ENCODE measurements at regions not wholly inside any gene's neighbourhood (a gene's known extent, or its start where the extent isn't known, plus 50 kb on each side); places are given as distances from the start of the nearest gene placed in this dataset.

- no peak overlapping the region for H3K18ac ChIP-seq (ENCODE audit: low read depth, low read length)
- H2AFZ ChIP-seq (replicated peaks; ENCODE audit: low read length, poor library complexity) = no peak overlapping the region
- H4K8ac ChIP-seq (ENCODE audit: low read depth in 2 of 2, low read length in 2 of 2) = no peak overlapping the region
- dilution Hi-C loops (cut with HindIII; ENCODE audit: low sequenced_read_pairs, unreplicated experiment) = no loop called here
- DNase-seq (no peak), ATAC-seq (ENCODE audit: low read depth) (no peak)
- in situ Hi-C loops (cut with MboI; ENCODE audit: low sequenced_read_pairs) = no loop called here
- H3K9me3 ChIP-seq (ENCODE audit: control insufficient read depth, insufficient read depth, low read length) = peaks cover 11% of the 10 kb centered on the region
- no peak overlapping the region for H2AK9ac ChIP-seq (replicated peaks; ENCODE audit: low read depth, low read length, poor library complexity)
- no peak overlapping the region for H2AK5ac ChIP-seq (ENCODE audit: low read depth, low read length)
- no peaks in the 10 kb centered on the region for H3K36me3 ChIP-seq (ENCODE audit: control insufficient read depth, insufficient read depth, low read length)
- H3K27me3 ChIP-seq (ENCODE audit: control insufficient read depth, insufficient read depth, low read length) = no peaks in the 10 kb centered on the region
- no peaks in the 10 kb centered on the region for H3K79me1 ChIP-seq (ENCODE audit: low read depth in 1 of 2, low read length in 2 of 2)
- no peak overlapping the region for H4K5ac ChIP-seq (ENCODE audit: low read depth, low read length)
- intact Hi-C loops (cut with micrococcal nuclease) = no loop called here
- no peak overlapping the region for H3K27ac ChIP-seq (ENCODE audit: insufficient read depth, low read length)
- H3K4ac ChIP-seq (ENCODE audit: low read depth, low read length) = no peak overlapping the region
- H3K14ac ChIP-seq (replicated peaks; ENCODE audit: low read depth, low read length) = no peak overlapping the region
- ChIA-PET POLR2A (ENCODE audit: unreplicated experiment) (no interaction called here), CTCF (no interaction called here)
- H4K20me1 ChIP-seq (ENCODE audit: insufficient read depth, low read length) = no peaks in the 10 kb centered on the region
- H3K56ac ChIP-seq (ENCODE audit: extremely low read depth, insufficient read depth, low read length) = no peak overlapping the region
- H4K91ac ChIP-seq (ENCODE audit: insufficient read depth, low read depth, low read length) = no peak overlapping the region
- no peaks in the 10 kb centered on the region for H3K9me1 ChIP-seq (ENCODE audit: insufficient read depth, low read length)
- H2BK15ac ChIP-seq (ENCODE audit: low read depth, low read length) = no peak overlapping the region
- TF ChIP-seq BHLHE40 (IDR thresholded peaks at IDR 0.05; ENCODE audit: low read depth, low read length) (no peak), MAFK (IDR thresholded peaks at IDR 0.05; ENCODE audit: low read depth, low read length) (no peak), MXI1 (IDR thresholded peaks at IDR 0.05; ENCODE audit: borderline replicate concordance, low read depth, low read length) (no peak), RFX5 (IDR thresholded peaks at IDR 0.05; ENCODE audit: low read depth, low read length) (no peak), SMC3 (IDR thresholded peaks at IDR 0.05; ENCODE audit: low read depth, low read length) (no peak), POLR2A (IDR thresholded peaks at IDR 0.05; ENCODE audit: low read depth, low read length) (no peak), FOS (IDR thresholded peaks at IDR 0.05; ENCODE audit: low read depth, low read length) (no peak), CEBPB (IDR thresholded peaks at IDR 0.05; ENCODE audit: low read depth, low read length) (no peak), ELK1 (IDR thresholded peaks at IDR 0.05; ENCODE audit: borderline replicate concordance, low read depth, low read length) (no peak), MAZ (IDR thresholded peaks at IDR 0.05; ENCODE audit: borderline replicate concordance, low read depth, low read length) (no peak), NFE2L2 (IDR thresholded peaks at IDR 0.05; ENCODE audit: low read depth, low read length) (no peak), USF2 (IDR thresholded peaks at IDR 0.05; ENCODE audit: low read depth, low read length) (no peak)
- TF ChIP-seq, protein P1, sequence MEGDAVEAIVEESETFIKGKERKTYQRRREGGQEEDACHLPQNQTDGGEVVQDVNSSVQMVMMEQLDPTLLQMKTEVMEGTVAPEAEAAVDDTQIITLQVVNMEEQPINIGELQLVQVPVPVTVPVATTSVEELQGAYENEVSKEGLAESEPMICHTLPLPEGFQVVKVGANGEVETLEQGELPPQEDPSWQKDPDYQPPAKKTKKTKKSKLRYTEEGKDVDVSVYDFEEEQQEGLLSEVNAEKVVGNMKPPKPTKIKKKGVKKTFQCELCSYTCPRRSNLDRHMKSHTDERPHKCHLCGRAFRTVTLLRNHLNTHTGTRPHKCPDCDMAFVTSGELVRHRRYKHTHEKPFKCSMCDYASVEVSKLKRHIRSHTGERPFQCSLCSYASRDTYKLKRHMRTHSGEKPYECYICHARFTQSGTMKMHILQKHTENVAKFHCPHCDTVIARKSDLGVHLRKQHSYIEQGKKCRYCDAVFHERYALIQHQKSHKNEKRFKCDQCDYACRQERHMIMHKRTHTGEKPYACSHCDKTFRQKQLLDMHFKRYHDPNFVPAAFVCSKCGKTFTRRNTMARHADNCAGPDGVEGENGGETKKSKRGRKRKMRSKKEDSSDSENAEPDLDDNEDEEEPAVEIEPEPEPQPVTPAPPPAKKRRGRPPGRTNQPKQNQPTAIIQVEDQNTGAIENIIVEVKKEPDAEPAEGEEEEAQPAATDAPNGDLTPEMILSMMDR (conservative IDR thresholded peaks at IDR 0.05; ENCODE audit: low read depth, low read length) = no peak
- H2BK5ac ChIP-seq (ENCODE audit: low read depth, low read length, poor library complexity, severe bottlenecking) = no peak overlapping the region
- H3K4me1 ChIP-seq (ENCODE audit: control insufficient read depth, insufficient read depth, low read length) = no peaks in the 10 kb centered on the region
- H3K9ac ChIP-seq (ENCODE audit: low read depth, low read length) = no peak overlapping the region
- BruUV-seq (replicated peaks) = no TSS peak
- no peak overlapping the region for H3K4me3 ChIP-seq (ENCODE audit: insufficient read depth, low read depth, low read length)
- WGBS, 2 experiments (ENCODE audit: extremely low coverage in 2 of 2, insufficient read length in 1 of 2) = 60% methylated on average over 1 of the region's 9 CpGs; no CpG with 5 or more reads in 1 of the 2 experiments
- H3K23ac ChIP-seq (ENCODE audit: low read depth, low read length) = no peak overlapping the region
- H3K4me2 ChIP-seq (ENCODE audit: low read depth, low read length) = no peak overlapping the region
- no peak overlapping the region for H2BK20ac ChIP-seq (ENCODE audit: low read depth, low read length)
- H2BK120ac ChIP-seq (ENCODE audit: low read depth, low read length) = no peak overlapping the region
Observed at GRCh38 chr16:6517020-6517720, 815.5 kb upstream of the RBFOX1 start.
